OCI-LY7 (cell line): ENCODE measurements at regions not wholly inside any gene's neighbourhood (a gene's known extent, or its start where the extent isn't known, plus 50 kb on each side); places are given as distances from the start of the nearest gene placed in this dataset.

Source experiments
- BruUV-seq: library from RNA; stranded (reverse); fragments of 400-500 nt; replicated peaks from 2 replicates; lab custom pipeline; 2021; lab: Mats Ljungman, UMichigan
- CTCF ChIA-PET: fragments of 300-600 bp; sonication (Branson Sonifier 250); formaldehyde crosslinking; loops from one replicate; lab custom pipeline; 2022; ENCODE audit warnings: antibody characterized with exemption; ENCODE audit not compliant: unreplicated experiment; lab: Charles Lee
- POLR2A ChIA-PET: fragments of 300-600 bp; sonication (Branson Sonifier 250); formaldehyde crosslinking; loops from one replicate; lab custom pipeline; 2022; ENCODE audit warnings: antibody characterized with exemption; lab: Charles Lee
- DNase-seq: peaks from one replicate; pipeline ENCODE4 v3.0.0-alpha.2; 2015; ENCODE audit warnings: low spot score
- H2AFZ ChIP-seq: fragments of 200-600 bp; sonication (generic), shearing (Covaris generic); 2 replicates; pipeline ENCODE4 v1.6.1; 2014; ENCODE audit warnings: mild to moderate bottlenecking, antibody characterized with exemption, low read length, moderate library complexity
- H3K27ac ChIP-seq: fragments of 200-600 bp; sonication (generic); 2 replicates; pipeline ENCODE4 v1.5.1; 2014; ENCODE audit warnings: mixed run types, low read depth, mild to moderate bottlenecking, moderate library complexity, low read length, inconsistent platforms; ENCODE audit not compliant: poor library complexity, severe bottlenecking
- H3K36me3 ChIP-seq: fragments of 200-600 bp; sonication (generic); 2 replicates; pipeline ENCODE4 v1.6.1; 2014; ENCODE audit warnings: mild to moderate bottlenecking, antibody characterized with exemption, low read length, moderate library complexity, mixed read lengths; ENCODE audit not compliant: insufficient read depth
- H3K4me1 ChIP-seq: fragments of 200-600 bp; sonication (generic); 2 replicates; pipeline ENCODE4 v1.5.1; 2014; ENCODE audit warnings: mild to moderate bottlenecking, low read length; ENCODE audit not compliant: insufficient read depth, poor library complexity, severe bottlenecking
- H3K4me2 ChIP-seq: fragments of 200-600 bp; sonication (generic); 2 replicates; pipeline ENCODE4 v1.6.1; 2014; ENCODE audit warnings: mild to moderate bottlenecking, low read length
- H3K4me3 ChIP-seq: fragments of 200-600 bp; sonication (generic); 2 replicates; pipeline ENCODE4 v1.5.1; 2014; ENCODE audit warnings: mild to moderate bottlenecking, low read depth, low read length; ENCODE audit not compliant: poor library complexity, severe bottlenecking
- H3K79me2 ChIP-seq: fragments of 200-600 bp; sonication (generic); 2 replicates; pipeline ENCODE4 v1.6.1; 2016; ENCODE audit warnings: low read depth, mild to moderate bottlenecking, low read length, moderate library complexity, mixed read lengths; ENCODE audit not compliant: insufficient read depth
- H3K9me2 ChIP-seq: fragments of 200-600 bp; sonication (generic); 2 replicates; pipeline ENCODE4 v1.6.1; 2016; ENCODE audit warnings: mild to moderate bottlenecking, low read length, mixed read lengths; ENCODE audit not compliant: insufficient read depth
- H3K9me3 ChIP-seq: fragments of 200-600 bp; sonication (generic); 2 replicates; pipeline ENCODE4 v1.6.1; 2014; ENCODE audit warnings: mild to moderate bottlenecking, mixed run types, low read length, mixed read lengths
- H4K20me1 ChIP-seq: fragments of 200-600 bp; sonication (generic); 2 replicates; pipeline ENCODE4 v1.6.1; 2014; ENCODE audit warnings: mild to moderate bottlenecking, antibody characterized with exemption, low read length, moderate library complexity, mixed read lengths; ENCODE audit not compliant: insufficient read depth
- EZH2phosphoT487 ChIP-seq: fragments of 200-600 bp; sonication (generic); IDR thresholded peaks from 2 replicates; pipeline ENCODE4 v1.6.1; 2018; ENCODE audit warnings: low read depth, borderline replicate concordance, mild to moderate bottlenecking, mixed run types, antibody characterized with exemption, low read length, moderate library complexity, mixed read lengths
- intact Hi-C: fragments of 100-400 bp; cut with micrococcal nuclease; formaldehyde crosslinking; loops from one replicate; pipeline ENCODE4 v1.10.0; 2022; ENCODE audit not compliant: unreplicated experiment
- TF ChIP-seq, protein P1 (sequence below): fragments of 200-600 bp; sonication (generic); conservative IDR thresholded peaks from 2 replicates; pipeline ENCODE4 v1.5.1; 2014; ENCODE audit warnings: mild to moderate bottlenecking, antibody characterized with exemption, low read length, moderate library complexity, mixed read lengths

DNA sequence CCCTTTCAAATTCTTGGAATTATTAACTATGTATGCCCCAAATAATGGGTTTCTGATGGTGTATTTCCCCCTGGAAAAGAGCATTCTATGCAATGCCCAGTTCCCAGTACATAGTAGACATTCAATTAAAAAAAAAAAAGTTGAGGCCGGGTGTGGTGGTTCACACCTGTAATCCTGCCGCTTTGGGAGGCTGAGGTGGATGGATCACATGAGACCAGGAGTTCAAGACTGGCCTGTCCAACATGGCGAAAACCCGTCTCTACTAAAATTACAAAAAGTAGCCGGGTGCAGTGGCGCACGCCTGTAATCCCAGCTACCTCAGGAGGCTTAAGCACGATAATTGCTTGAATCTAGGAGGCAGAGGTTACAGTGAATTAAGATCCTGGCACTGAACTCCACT lies 83.3 kb upstream of the ZNF217 start:
- Histone ChIP-seq H3K4me1 (peaks cover 27% of the 10 kb centered on the region), H3K4me2 (no peak overlapping the region), H4K20me1 (no peaks in the 10 kb centered on the region), H3K9me2 (no peaks in the 10 kb centered on the region), H3K79me2 (no peaks in the 10 kb centered on the region), H2AFZ (no peak overlapping the region), H3K27ac (no peak overlapping the region), H3K36me3 (no peaks in the 10 kb centered on the region), H3K9me3 (no peaks in the 10 kb centered on the region), H3K4me3 (no peak overlapping the region)
- no peak for DNase-seq
- intact Hi-C loops, result no loop called here
- ChIA-PET POLR2A (interaction anchor here (0.6 to 1.7 kb wide), 6 partner anchors 9 to 234 kb away, joined by 3 to 12 read pairs (median 3); no protein-coding TSS in a partner anchor), CTCF (no interaction called here)
- TF ChIP-seq, protein P1, sequence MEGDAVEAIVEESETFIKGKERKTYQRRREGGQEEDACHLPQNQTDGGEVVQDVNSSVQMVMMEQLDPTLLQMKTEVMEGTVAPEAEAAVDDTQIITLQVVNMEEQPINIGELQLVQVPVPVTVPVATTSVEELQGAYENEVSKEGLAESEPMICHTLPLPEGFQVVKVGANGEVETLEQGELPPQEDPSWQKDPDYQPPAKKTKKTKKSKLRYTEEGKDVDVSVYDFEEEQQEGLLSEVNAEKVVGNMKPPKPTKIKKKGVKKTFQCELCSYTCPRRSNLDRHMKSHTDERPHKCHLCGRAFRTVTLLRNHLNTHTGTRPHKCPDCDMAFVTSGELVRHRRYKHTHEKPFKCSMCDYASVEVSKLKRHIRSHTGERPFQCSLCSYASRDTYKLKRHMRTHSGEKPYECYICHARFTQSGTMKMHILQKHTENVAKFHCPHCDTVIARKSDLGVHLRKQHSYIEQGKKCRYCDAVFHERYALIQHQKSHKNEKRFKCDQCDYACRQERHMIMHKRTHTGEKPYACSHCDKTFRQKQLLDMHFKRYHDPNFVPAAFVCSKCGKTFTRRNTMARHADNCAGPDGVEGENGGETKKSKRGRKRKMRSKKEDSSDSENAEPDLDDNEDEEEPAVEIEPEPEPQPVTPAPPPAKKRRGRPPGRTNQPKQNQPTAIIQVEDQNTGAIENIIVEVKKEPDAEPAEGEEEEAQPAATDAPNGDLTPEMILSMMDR, result no peak
- TF ChIP-seq EZH2phosphoT487, result no peak
- BruUV-seq, result no TSS peak

DNA sequence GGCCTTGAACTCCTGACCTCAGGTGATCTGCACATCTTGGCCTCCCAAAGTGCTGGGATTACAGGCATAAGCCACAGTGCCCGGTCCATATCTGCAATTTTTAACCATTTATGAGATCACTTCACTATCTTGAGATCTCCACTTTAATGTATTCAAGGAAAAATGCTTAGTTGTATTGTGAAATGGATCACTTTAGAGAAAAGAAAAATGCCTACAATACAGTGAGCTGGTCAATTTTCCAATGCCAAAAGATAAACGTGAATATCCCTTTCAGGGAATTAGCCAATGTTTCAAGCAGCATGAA lies 82.8 kb upstream of the ZNF217 start:
- Histone ChIP-seq H3K79me2 (no peaks in the 10 kb centered on the region), H3K9me2 (no peaks in the 10 kb centered on the region), H3K36me3 (no peaks in the 10 kb centered on the region), H4K20me1 (no peaks in the 10 kb centered on the region), H3K4me1 (peaks cover 22% of the 10 kb centered on the region), H3K4me3 (no peak overlapping the region), H3K4me2 (no peak overlapping the region), H3K9me3 (no peaks in the 10 kb centered on the region), H2AFZ (no peak overlapping the region), H3K27ac (no peak overlapping the region)
- intact Hi-C loops, result no loop called here
- POLR2A ChIA-PET, result interaction anchor here (0.7 to 1.7 kb wide), 4 partner anchors 10 to 235 kb away, joined by 3 to 12 read pairs (median 4); no protein-coding TSS in a partner anchor
- no TSS peak for BruUV-seq
- CTCF ChIA-PET, result no interaction called here
- no peak for TF ChIP-seq EZH2phosphoT487
- TF ChIP-seq, protein P1, result no peak
- DNase-seq, result no peak

DNA sequence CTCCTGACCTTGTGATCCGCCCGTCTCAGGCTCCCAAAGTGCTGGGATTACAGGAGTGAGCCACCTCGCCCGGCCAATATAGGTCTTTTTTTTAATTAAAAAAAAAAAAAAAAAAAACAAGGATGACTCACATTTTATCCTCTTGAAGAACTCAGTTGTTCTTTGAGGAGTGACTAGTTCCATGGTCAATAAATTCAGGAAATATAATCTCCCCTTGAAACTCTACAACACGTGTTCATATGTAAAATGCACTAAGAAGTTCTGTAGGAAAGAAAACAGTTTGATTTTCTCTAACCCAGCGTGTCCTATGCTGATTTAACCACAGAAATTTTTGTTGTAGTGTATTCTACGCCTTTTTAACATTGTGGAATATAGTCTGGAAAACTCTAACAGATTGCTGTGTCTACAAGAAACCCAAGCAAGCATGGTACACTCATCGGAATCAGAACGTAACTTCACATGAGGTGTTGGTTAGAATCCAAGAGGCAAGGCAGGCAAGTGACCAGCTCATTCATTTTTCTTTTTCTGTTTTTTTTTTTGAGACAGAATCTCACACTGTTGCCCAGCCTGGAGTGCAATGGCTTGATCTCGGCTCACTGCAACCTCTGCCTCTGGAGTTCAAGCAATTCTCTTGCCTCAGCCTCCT lies 79.0 kb upstream of the ZNF217 start:
- Histone ChIP-seq H3K79me2 (no peaks in the 10 kb centered on the region), H2AFZ (no peak overlapping the region), H3K4me1 (no peaks in the 10 kb centered on the region), H3K4me3 (no peak overlapping the region), H4K20me1 (no peaks in the 10 kb centered on the region), H3K36me3 (no peaks in the 10 kb centered on the region), H3K9me3 (no peaks in the 10 kb centered on the region), H3K9me2 (no peaks in the 10 kb centered on the region), H3K27ac (no peak overlapping the region), H3K4me2 (no peak overlapping the region)
- DNase-seq, result no peak
- POLR2A ChIA-PET, result interaction anchor here (0.5 to 1.5 kb wide), 5 partner anchors 11 to 981 kb away, joined by 3 to 4 read pairs (median 3); no protein-coding TSS in a partner anchor
- CTCF ChIA-PET, result no interaction called here
- intact Hi-C loops, result no loop called here
- TF ChIP-seq, protein P1, result no peak
- no peak for TF ChIP-seq EZH2phosphoT487
- no TSS peak for BruUV-seq
